ENCODE measurements at regions not wholly inside any gene's neighbourhood (a gene's known extent, or its start where the extent isn't known, plus 50 kb on each side); places are given as distances from the start of the nearest gene placed in this dataset.
"Not testable (repeated sequence)": the region's sequence is repeated elsewhere in the genome, so short reads cannot be mapped to it uniquely, and the experiment has no call there.

GRCh38 chr1:70499695-70500094, 88.6 kb downstream of the CTH start:
- no peak overlapping the region for H3K4me3 ChIP-seq

GRCh38 chr1:70503358-70503757, 92.3 kb downstream of the CTH start:
- Histone ChIP-seq H3K27ac (no peak overlapping the region), H3K4me3 (no peak overlapping the region), H3K36me3 (no peaks in the 10 kb centered on the region), H3K27me3 (no peaks in the 10 kb centered on the region), H3K9me3 (no peaks in the 10 kb centered on the region), H3K4me1 (peaks cover 0 to 8% of the 10 kb centered on the region in 2 donors)
- no peak for TF ChIP-seq POLR2A (IDR thresholded peaks at IDR 0.05)
- TF ChIP-seq CTCF (IDR thresholded peaks at IDR 0.05), result no peak
- no peak for DNase-seq
- intact Hi-C loops (cut with DNase I; ENCODE audit: low total_unique reads), result no loop called here

More at GRCh38 chr1:70499695-70500094, 88.6 kb downstream of the CTH start:
- no peaks in the 10 kb centered on the region for H3K27me3 ChIP-seq
- no peaks in the 10 kb centered on the region for H3K9me3 ChIP-seq
- intact Hi-C loops (cut with DNase I; ENCODE audit: low total_unique reads), result no loop called here
- H3K4me1 ChIP-seq, result peaks cover 0 to under 1% of the 10 kb centered on the region in 2 donors
- no peaks in the 10 kb centered on the region for H3K36me3 ChIP-seq
- no peak for DNase-seq
- no peak overlapping the region for H3K27ac ChIP-seq
- no peak for TF ChIP-seq POLR2A (IDR thresholded peaks at IDR 0.05)

- Histone ChIP-seq H3K9me3 (no peaks in the 10 kb centered on the region), H3K4me3 (no peak overlapping the region), H3K36me3 (no peaks in the 10 kb centered on the region), H3K27ac (peak overlapping the region; percentile 38), H3K4me1 (peaks cover 0 to 8% of the 10 kb centered on the region in 2 donors), H3K27me3 (no peaks in the 10 kb centered on the region)
- DNase-seq, result no peak
- no peak for TF ChIP-seq POLR2A (IDR thresholded peaks at IDR 0.05)
- TF ChIP-seq CTCF (IDR thresholded peaks at IDR 0.05), result no peak
- intact Hi-C loops (cut with DNase I; ENCODE audit: low total_unique reads), result no loop called here
Measured at GRCh38 chr1:70504176-70504820, 93.2 kb downstream of the CTH start.

DNA sequence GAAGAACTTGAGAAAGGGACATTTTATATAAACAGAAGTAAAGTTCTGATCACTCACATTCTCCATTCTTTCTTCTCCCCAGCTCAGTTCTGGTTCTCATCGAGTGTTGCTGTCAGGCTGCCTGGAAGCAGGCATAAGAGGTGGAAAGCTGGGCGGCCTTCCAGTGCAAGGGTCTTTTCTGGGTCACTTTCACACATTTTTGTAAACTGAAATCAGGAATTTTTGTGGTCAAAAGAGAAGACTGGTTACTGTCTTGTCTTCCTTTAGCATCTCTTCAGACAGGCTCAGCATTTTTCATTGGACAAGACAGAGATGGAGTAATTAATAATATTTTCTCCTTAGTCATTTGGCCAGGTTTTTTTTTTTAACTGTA, 93.7 kb downstream of the CTH start:
- peak; percentile 70 to 73 for DNase-seq
- Histone ChIP-seq H3K4me3 (no peak overlapping the region), H3K9me3 (no peaks in the 10 kb centered on the region), H3K36me3 (no peaks in the 10 kb centered on the region), H3K27me3 (no peaks in the 10 kb centered on the region), H3K4me1 (peaks cover 0 to 8% of the 10 kb centered on the region in 2 donors), H3K27ac (peak overlapping the region; percentile 38)
- TF ChIP-seq CTCF (IDR thresholded peaks at IDR 0.05), result no peak
- no peak for TF ChIP-seq POLR2A (IDR thresholded peaks at IDR 0.05)
- intact Hi-C loops (cut with DNase I; ENCODE audit: low total_unique reads), result no loop called here

GRCh38 chr1:70507991-70508390, 96.9 kb downstream of the CTH start:
- H3K4me1 ChIP-seq; H3K27me3 ChIP-seq; DNase-seq; H3K36me3 ChIP-seq; H3K27ac ChIP-seq; H3K4me3 ChIP-seq; H3K9me3 ChIP-seq; intact Hi-C loops (cut with DNase I; ENCODE audit: low total_unique reads): not testable (repeated sequence)

DNA sequence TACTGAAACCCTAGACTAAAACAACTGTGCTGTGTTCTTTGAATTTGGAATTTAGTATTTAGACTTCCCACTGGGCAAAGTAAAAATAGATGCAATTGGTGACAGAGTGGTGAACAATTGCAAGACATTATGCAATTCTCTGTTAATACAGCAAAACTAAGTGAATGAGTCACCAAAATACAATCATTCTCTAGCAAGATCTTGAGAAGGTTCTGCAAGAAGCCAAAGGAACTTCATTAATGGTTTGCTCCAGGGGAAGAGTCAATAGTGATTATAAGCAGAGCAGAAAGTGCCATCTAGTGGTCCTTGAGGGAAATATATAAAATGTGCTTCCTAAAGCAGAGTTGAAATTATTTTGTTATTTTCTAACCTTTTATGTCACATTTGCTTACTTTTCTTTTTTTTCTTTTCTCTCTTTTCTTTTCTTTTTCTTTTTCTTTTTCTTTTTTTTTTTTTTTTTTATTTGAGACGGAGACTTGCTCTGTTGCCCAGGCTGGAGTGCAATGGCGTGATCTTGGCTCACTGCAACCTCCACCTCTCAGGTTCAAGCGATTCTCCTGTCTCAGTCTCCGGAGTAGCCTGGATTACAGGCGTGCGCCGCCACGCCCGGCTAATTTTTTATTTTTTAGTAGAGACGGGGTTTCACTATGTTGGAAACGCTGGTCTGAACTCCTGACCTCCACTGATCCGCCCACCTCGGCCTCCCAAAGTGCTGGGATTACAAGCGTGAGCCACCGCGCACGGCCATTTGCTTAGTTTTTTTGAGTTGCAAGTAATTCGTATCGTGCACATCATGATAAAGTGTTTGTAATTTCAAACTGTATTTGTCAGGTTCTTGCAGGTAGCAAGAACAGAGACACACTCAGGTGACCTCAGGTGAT, 99.2 kb downstream of the CTH start:
- peaks cover 0 to 2% of the 10 kb centered on the region in 2 donors for H3K4me1 ChIP-seq
- H3K27me3 ChIP-seq, result no peaks in the 10 kb centered on the region
- intact Hi-C loops (cut with DNase I; ENCODE audit: low total_unique reads), result no loop called here
- no peak overlapping the region for H3K4me3 ChIP-seq
- no peaks in the 10 kb centered on the region for H3K36me3 ChIP-seq
- no peak for DNase-seq
- TF ChIP-seq CTCF (IDR thresholded peaks at IDR 0.05), result peak; percentile 63 to 79 (median 70)
- TF ChIP-seq POLR2A (IDR thresholded peaks at IDR 0.05), result no peak
- H3K27ac ChIP-seq, result no peak overlapping the region
- H3K9me3 ChIP-seq, result no peaks in the 10 kb centered on the region
